Right lobe of liver (tissue), 6 donors: ENCODE measurements at regions not wholly inside any gene's neighbourhood (a gene's known extent, or its start where the extent isn't known, plus 50 kb on each side); places are given as distances from the start of the nearest gene placed in this dataset.

ENCODE experiments used
- ATAC-seq, 4 donors: fragments of 200-7000 bp; cut with Tn5 transposase; one replicate each; pipeline ENCODE4 v1.9.1; 2020; ENCODE audit warnings: mild to moderate bottlenecking in 4 of 4, moderate library complexity in 4 of 4
- DNase-seq, 3 donors: peaks; one replicate each; pipeline ENCODE4 v3.0.0-alpha.2; 2020
- H3K27ac ChIP-seq, 3 donors: fragments of 200-600 bp; one replicate each; pipeline ENCODE4 v1.8.0; 2022
- H3K27me3 ChIP-seq, 2 donors: fragments of 200-600 bp; one replicate each; pipeline ENCODE4 v1.8.0; 2022
- H3K36me3 ChIP-seq, 4 donors: fragments of 200-600 bp; sonication (generic) in 1 of 4; one replicate each; pipeline versions ENCODE4 v1.5.1 to v1.8.0; 2017 to 2022; ENCODE audit warnings: control low read depth in 1 of 4
- H3K4me1 ChIP-seq, 4 donors: fragments of 200-600 bp; sonication (generic) in 1 of 4; one replicate each; pipeline versions ENCODE4 v1.5.1 to v1.8.0; 2017 to 2022; ENCODE audit warnings: control low read depth in 1 of 4
- H3K4me3 ChIP-seq, 3 donors: fragments of 200-600 bp; one replicate each; pipeline ENCODE4 v1.8.0; 2022
- H3K9me3 ChIP-seq, 4 donors: fragments of 200-600 bp; sonication (generic) in 1 of 4; one replicate each; pipeline versions ENCODE4 v1.5.1 to v1.8.0; 2017 to 2022; ENCODE audit warnings: control low read depth in 1 of 4
- POLR2A ChIP-seq: fragments of 450-650 bp; IDR thresholded peaks from one replicate; pipeline ENCODE4 v1.6.1; 2017; ENCODE audit warnings: antibody characterized with exemption, mild to moderate bottlenecking
- WGBS: methylation state at CpG from one replicate; pipeline ENCODE4 v1.1.6; 2018; ENCODE audit warnings: low coverage, low lambda C conversion rate; ENCODE audit not compliant: insufficient coverage; ENCODE audit errors: missing lambda C conversion rate; 5-methylcytosine and 5-hydroxymethylcytosine counted together
- intact Hi-C, 2 donors: fragments of 100-400 bp; cut with DNase I; formaldehyde crosslinking; loops; one replicate each; pipeline versions ENCODE4 v1.11.2 to v1.14.1; 2022
- TF ChIP-seq, protein P1 (sequence below), 4 donors: fragments of 200-600 bp in 3 of 4; fragments of 450-650 bp in 1 of 4; IDR thresholded peaks; one replicate each; pipeline versions ENCODE4 v1.5.1 to v1.8.0; 2016 to 2022; ENCODE audit warnings: antibody characterized with exemption in 4 of 4, mild to moderate bottlenecking in 2 of 4
- donor health status: DM: no; HTN: yes; CAD: no.
- donor health status: DM: no; HTN: no; CAD: no.
- donor health status: DM: no; HTN: no; CAD: no.
- donor health status: DM: no; HTN: yes; CAD: no.
- donor health status: DM: no; HTN: yes; CAD: no.

DNA sequence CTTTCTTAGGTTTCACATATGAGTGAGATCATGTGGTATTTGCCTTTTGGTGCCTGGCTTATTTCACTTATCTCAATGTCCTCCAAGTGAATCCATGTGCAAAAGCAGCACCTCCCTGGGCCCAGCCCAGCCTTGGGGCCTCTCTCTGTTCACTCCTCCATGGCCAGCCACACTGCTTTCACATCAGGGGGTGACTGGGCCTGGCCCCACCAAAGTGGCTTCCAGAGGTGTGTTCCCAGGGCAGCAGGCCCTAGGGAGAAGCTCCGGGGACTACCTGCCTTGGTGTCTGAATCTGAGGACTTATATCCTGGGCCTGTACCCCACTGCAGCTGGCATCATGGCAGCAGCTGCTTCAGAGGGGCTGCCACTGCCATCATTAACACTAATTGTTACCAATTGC, 829.9 kb upstream of the SLITRK5 start:
- intact Hi-C loops, result no loop called here
- Histone ChIP-seq H3K27ac (no peak overlapping the region), H3K27me3 (no peaks in the 10 kb centered on the region), H3K36me3 (no peaks in the 10 kb centered on the region), H3K4me3 (no peak overlapping the region), H3K4me1 (no peaks in the 10 kb centered on the region), H3K9me3 (no peaks in the 10 kb centered on the region)
- ATAC-seq, result no peak
- DNase-seq, result no peak
- TF ChIP-seq POLR2A, result no peak
- TF ChIP-seq, protein P1, sequence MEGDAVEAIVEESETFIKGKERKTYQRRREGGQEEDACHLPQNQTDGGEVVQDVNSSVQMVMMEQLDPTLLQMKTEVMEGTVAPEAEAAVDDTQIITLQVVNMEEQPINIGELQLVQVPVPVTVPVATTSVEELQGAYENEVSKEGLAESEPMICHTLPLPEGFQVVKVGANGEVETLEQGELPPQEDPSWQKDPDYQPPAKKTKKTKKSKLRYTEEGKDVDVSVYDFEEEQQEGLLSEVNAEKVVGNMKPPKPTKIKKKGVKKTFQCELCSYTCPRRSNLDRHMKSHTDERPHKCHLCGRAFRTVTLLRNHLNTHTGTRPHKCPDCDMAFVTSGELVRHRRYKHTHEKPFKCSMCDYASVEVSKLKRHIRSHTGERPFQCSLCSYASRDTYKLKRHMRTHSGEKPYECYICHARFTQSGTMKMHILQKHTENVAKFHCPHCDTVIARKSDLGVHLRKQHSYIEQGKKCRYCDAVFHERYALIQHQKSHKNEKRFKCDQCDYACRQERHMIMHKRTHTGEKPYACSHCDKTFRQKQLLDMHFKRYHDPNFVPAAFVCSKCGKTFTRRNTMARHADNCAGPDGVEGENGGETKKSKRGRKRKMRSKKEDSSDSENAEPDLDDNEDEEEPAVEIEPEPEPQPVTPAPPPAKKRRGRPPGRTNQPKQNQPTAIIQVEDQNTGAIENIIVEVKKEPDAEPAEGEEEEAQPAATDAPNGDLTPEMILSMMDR (IDR thresholded peaks at IDR 0.05), result no peak
- WGBS, result 67% methylated on average over 1 of the region's 1 CpG

DNA sequence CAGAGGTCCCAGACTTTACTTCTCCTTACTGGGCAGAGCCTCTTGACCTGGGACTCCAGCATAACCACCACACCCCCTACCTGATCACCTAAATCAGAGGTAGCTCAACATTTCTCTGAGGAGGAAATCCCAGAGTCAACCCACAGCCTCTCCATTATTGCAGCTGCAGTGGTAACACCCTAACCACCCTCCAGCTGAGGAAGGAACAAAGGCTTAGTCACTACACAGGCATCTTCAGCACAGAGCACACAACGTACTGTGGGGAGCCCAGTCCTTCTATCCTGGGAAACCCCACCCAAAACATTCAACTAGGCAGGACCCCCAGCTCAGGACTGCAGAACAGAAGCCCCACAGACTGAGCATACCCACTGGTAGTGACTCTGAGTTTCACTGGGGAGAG, 824.7 kb upstream of the SLITRK5 start:
- Histone ChIP-seq H3K4me1 (no peaks in the 10 kb centered on the region), H3K27ac (no peak overlapping the region), H3K36me3 (no peaks in the 10 kb centered on the region), H3K27me3 (no peaks in the 10 kb centered on the region), H3K9me3 (no peaks in the 10 kb centered on the region), H3K4me3 (no peak overlapping the region)
- no peak for DNase-seq
- no CpG with 5 or more reads among the region's 1 CpG for WGBS
- no peak for ATAC-seq
- TF ChIP-seq POLR2A, result no peak
- TF ChIP-seq, protein P1 (IDR thresholded peaks at IDR 0.05), result no peak
- intact Hi-C loops, result no loop called here

DNA sequence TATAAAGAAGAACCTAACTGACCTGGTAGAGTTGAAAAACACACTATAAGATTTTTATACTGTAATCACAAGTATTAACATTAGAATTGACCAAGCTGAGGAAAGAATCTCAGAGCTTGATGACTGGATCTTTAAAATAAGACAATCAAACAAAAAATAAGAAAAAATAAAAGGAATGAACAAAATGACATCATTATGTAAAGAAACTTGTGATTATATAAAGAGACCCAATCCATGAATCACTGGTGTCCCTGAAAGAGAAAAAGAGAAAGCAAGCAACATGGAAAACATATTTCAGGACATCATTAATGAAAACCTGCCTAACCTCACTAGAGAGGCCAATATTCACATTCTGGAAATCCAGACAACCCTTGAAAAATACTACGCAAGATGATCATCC, 822.5 kb upstream of the SLITRK5 start:
- Histone ChIP-seq H3K9me3 (no peaks in the 10 kb centered on the region), H3K27me3 (no peaks in the 10 kb centered on the region), H3K4me1 (no peaks in the 10 kb centered on the region), H3K4me3 (no peak overlapping the region), H3K27ac (no peak overlapping the region), H3K36me3 (no peaks in the 10 kb centered on the region)
- intact Hi-C loops, result no loop called here
- ATAC-seq, result no peak
- no peak for TF ChIP-seq POLR2A
- TF ChIP-seq, protein P1 (IDR thresholded peaks at IDR 0.05), result no peak
- WGBS, result 85% methylated on average over 1 of the region's 1 CpG
- no peak for DNase-seq

DNA sequence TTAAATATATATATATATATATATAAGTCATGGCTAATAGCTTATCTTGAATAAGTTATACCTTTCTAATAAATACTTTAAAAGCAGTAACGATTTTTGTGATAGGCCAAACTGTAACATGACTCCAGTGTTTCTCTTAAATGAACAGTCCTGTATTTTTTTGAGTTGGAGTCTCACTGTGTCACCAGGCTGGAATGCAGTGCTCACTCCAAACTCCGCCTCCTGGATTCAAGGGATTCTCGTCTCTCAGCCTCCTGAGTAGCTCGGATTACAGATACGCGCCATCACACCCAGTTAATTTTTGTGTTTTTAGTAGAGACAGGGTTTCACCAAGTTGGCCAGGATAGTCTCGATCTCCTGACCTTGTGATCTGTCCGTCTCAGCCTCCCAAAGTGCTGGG, 814.2 kb upstream of the SLITRK5 start:
- Histone ChIP-seq H3K27ac (no peak overlapping the region), H3K27me3 (no peaks in the 10 kb centered on the region), H3K9me3 (no peaks in the 10 kb centered on the region), H3K4me1 (no peaks in the 10 kb centered on the region), H3K4me3 (no peak overlapping the region), H3K36me3 (no peaks in the 10 kb centered on the region)
- no peak for DNase-seq
- TF ChIP-seq POLR2A, result no peak
- TF ChIP-seq, protein P1 (IDR thresholded peaks at IDR 0.05), result no peak
- intact Hi-C loops, result no loop called here
- no peak for ATAC-seq
- WGBS, result 65% methylated on average over 6 of the region's 8 CpGs

DNA sequence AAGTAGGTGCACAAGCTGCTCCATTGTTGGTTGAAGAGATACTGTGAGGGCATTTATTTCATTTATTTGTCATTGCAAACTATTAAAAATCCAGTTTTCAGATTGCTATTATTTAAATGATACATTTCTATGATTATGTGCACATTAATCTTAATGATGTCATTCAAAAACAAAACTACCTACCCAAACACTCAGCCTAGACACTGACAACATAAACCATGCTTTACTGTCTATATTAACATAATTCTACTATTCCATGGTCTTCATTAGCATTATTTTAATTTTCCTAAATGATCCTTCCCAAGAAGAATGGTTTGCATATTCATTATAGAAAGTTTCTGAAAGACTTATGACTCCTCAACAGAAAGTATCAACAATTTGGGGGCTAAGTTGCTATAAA, 813.0 kb upstream of the SLITRK5 start:
- Histone ChIP-seq H3K4me1 (no peaks in the 10 kb centered on the region), H3K27ac (no peak overlapping the region), H3K9me3 (no peaks in the 10 kb centered on the region), H3K27me3 (no peaks in the 10 kb centered on the region), H3K36me3 (no peaks in the 10 kb centered on the region), H3K4me3 (no peak overlapping the region)
- ATAC-seq (no peak), DNase-seq (no peak)
- intact Hi-C loops, result no loop called here
- no peak for TF ChIP-seq POLR2A
- TF ChIP-seq, protein P1 (IDR thresholded peaks at IDR 0.05), result no peak
